ENCODE measurements at regions not wholly inside any gene's neighbourhood (a gene's known extent, or its start where the extent isn't known, plus 50 kb on each side); places are given as distances from the start of the nearest gene placed in this dataset.

DNA sequence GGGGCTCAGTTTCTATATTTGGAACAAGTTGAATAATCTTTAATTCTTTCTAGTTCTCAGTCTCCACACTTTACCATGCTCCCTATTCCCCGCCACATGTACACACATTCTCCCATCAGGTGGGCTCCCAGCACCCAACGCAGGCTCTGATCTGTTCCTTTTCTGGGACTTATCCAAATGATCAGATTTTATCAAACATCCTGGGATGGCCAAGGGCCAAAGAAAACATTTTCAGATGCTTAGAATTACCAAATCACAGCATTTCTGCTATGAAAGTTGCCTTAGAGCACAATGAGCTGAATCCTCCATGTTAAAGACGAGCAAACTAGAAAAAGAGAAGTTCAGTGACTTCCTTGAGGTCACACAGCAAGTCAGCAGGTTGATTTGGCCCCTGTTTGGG, 153.4 kb downstream of the SEC61B start:
- Histone ChIP-seq H3K4me1 (no peaks in the 10 kb centered on the region), H3K27me3 (no peaks in the 10 kb centered on the region), H3K9me3 (no peaks in the 10 kb centered on the region), H3K36me3 (no peaks in the 10 kb centered on the region), H3K27ac (no peak overlapping the region), H3K4me3 (no peak overlapping the region)
- ATAC-seq (ENCODE audit: low FRiP score in 2 of 2), result no peak
- DNase-seq, result no peak
- TF ChIP-seq, protein P1, sequence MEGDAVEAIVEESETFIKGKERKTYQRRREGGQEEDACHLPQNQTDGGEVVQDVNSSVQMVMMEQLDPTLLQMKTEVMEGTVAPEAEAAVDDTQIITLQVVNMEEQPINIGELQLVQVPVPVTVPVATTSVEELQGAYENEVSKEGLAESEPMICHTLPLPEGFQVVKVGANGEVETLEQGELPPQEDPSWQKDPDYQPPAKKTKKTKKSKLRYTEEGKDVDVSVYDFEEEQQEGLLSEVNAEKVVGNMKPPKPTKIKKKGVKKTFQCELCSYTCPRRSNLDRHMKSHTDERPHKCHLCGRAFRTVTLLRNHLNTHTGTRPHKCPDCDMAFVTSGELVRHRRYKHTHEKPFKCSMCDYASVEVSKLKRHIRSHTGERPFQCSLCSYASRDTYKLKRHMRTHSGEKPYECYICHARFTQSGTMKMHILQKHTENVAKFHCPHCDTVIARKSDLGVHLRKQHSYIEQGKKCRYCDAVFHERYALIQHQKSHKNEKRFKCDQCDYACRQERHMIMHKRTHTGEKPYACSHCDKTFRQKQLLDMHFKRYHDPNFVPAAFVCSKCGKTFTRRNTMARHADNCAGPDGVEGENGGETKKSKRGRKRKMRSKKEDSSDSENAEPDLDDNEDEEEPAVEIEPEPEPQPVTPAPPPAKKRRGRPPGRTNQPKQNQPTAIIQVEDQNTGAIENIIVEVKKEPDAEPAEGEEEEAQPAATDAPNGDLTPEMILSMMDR (IDR thresholded peaks at IDR 0.05), result no peak
- TF ChIP-seq EP300 (IDR thresholded peaks at IDR 0.05), result no peak
- no peak for TF ChIP-seq POLR2A (IDR thresholded peaks at IDR 0.05)
- no peak for TF ChIP-seq POLR2AphosphoS5 (IDR thresholded peaks at IDR 0.05)
- 70 to 73% methylated on average over 3 of the region's 3 CpGs for WGBS, 2 donors

DNA sequence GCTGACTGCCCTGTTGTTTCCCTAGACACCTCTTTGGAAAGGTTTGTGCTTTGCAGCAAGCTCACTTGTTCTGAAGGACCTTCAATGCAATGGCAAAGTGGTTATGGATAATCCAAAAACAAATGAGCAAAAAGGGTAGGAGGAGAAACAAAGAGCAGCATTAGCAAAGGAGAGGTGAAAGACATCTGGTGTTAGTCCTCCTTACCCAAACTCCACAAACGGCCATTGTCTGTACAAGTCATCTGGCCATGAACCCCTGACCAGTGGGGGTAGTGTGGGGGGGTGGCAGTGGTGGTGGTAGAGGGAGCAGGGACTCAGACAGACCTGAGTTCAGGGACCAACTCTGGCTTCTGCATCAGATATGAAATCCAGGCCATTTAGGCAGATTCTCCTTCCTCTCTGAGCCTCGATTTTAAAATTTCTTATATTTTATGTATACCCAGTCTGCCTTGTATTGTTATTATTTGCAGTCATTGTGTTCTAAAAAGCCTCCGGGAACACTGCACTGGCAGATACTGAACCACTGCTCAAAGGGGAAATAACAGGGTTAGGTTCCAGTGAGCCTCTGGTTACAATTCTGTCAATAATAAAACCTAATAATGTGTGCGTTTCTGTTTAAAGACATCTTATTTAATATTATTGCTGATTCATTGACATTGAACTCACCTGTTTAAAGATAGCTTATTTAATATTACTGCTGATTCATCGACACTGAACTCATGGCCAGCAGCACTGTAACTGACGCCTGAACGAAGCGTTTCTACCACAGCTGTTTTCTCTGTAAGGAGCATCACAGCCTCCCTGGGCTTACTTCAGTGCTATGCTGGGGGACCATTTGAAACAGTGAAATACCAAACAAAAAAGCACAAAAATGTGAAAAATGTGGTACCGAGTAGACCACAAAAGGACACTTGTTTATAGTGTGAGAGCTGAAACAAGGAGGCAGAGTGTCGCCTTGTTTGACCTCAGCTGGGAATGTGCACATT, 156.0 kb downstream of the SEC61B start:
- Histone ChIP-seq H3K27me3 (no peaks in the 10 kb centered on the region), H3K27ac (no peak overlapping the region), H3K4me3 (no peak overlapping the region), H3K9me3 (no peaks in the 10 kb centered on the region), H3K36me3 (no peaks in the 10 kb centered on the region), H3K4me1 (no peaks in the 10 kb centered on the region)
- 57 to 65% methylated on average over 10 of the region's 10 CpGs for WGBS, 2 donors
- no peak for ATAC-seq (ENCODE audit: low FRiP score in 2 of 2)
- TF ChIP-seq POLR2AphosphoS5 (IDR thresholded peaks at IDR 0.05) (no peak), EP300 (IDR thresholded peaks at IDR 0.05) (no peak), POLR2A (IDR thresholded peaks at IDR 0.05) (no peak)
- TF ChIP-seq, protein P1 (IDR thresholded peaks at IDR 0.05), result no peak
- DNase-seq, result no peak

DNA sequence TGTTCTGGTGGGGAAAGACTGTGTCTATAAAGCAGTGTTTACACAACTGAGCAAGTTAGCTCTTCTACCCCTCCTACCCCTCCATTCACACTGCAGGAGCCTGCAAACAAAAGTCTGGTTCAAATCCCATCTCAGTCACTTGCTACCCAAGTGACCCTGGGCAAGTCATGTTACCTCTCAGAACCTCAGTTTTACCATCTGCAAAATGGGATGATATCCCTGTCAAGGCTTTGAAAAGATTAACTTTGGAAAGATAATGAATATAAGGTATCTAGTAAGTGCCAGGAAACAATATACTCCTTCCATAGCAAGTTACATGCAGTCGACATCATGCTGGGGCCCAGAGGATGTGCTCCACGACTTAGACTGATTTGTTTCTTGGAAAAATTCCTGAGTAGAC, 161.5 kb downstream of the SEC61B start:
- H3K9me3 ChIP-seq, result no peaks in the 10 kb centered on the region
- TF ChIP-seq POLR2AphosphoS5 (IDR thresholded peaks at IDR 0.05) (no peak), POLR2A (IDR thresholded peaks at IDR 0.05) (no peak), EP300 (IDR thresholded peaks at IDR 0.05) (no peak)
- TF ChIP-seq, protein P1 (IDR thresholded peaks at IDR 0.05), result no peak
- no peak for DNase-seq
- no peak overlapping the region for H3K27ac ChIP-seq
- 24 to 32% methylated on average over 2 of the region's 2 CpGs for WGBS, 2 donors
- H3K27me3 ChIP-seq, result no peaks in the 10 kb centered on the region
- no peaks in the 10 kb centered on the region for H3K36me3 ChIP-seq
- no peak overlapping the region for H3K4me3 ChIP-seq
- ATAC-seq (ENCODE audit: low FRiP score in 2 of 2), result no peak
- H3K4me1 ChIP-seq, result no peaks in the 10 kb centered on the region

DNA sequence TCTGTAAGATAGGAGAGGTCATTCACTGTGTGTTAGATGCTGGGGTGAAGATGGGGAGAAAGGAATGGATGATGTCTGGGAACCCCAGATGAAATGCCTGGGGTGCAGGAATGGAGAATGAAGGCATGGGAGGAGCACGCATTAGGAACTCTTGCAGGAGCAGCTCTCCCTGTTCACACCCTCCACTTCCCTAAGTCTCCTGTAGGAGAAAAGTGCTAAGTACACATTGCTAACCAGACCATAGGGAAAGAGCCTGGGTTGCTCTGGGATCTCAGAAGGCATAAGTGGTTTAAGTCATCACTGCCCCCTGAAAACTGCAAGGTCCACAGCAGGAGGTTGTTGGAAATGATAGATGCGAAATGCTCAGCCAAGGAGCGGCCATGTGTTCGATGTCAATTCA, 163.1 kb downstream of the SEC61B start:
- no peak for TF ChIP-seq POLR2A (IDR thresholded peaks at IDR 0.05)
- no peak for TF ChIP-seq POLR2AphosphoS5 (IDR thresholded peaks at IDR 0.05)
- TF ChIP-seq EP300 (IDR thresholded peaks at IDR 0.05), result no peak
- TF ChIP-seq, protein P1 (IDR thresholded peaks at IDR 0.05), result no peak
- H3K4me3 ChIP-seq, result no peak overlapping the region
- DNase-seq, result no peak
- ATAC-seq (ENCODE audit: low FRiP score in 2 of 2), result no peak
- H3K9me3 ChIP-seq, result no peaks in the 10 kb centered on the region
- H3K27me3 ChIP-seq, result no peaks in the 10 kb centered on the region
- no peaks in the 10 kb centered on the region for H3K36me3 ChIP-seq
- no peak overlapping the region for H3K27ac ChIP-seq
- 91 to 92% methylated on average over 4 of the region's 4 CpGs for WGBS, 2 donors
- H3K4me1 ChIP-seq, result no peaks in the 10 kb centered on the region

All from upper lobe of left lung (tissue), 6 donors.